Mesenteric fat pad (tissue), 1 donor: ENCODE measurements at regions not wholly inside any gene's neighbourhood (a gene's known extent, or its start where the extent isn't known, plus 50 kb on each side); places are given as distances from the start of the nearest gene placed in this dataset.

Source experiments
- DNase-seq: peaks from one replicate; pipeline ENCODE4 v3.0.0-alpha.2; 2020; ENCODE audit warnings: low spot score
- donor health status: DM: yes; HTN: yes; CAD: no.

GRCh38 chr5:135126688-135127438, 92.8 kb upstream of the PITX1 start:
- DNase-seq = no peak

GRCh38 chr5:135124724-135125123, 90.7 kb upstream of the PITX1 start:
- no peak for DNase-seq

- no peak for DNase-seq
These were observed 90.1 kb upstream of the PITX1 start for GRCh38 chr5:135124128-135124527.

- no peak for DNase-seq
These were observed 88.8 kb upstream of the PITX1 start for GRCh38 chr5:135122797-135123196.

GRCh38 chr5:135120951-135121350, 86.9 kb upstream of the PITX1 start:
- DNase-seq = no peak

GRCh38 chr5:135119481-135119880, 85.5 kb upstream of the PITX1 start:
- DNase-seq = no peak

- no peak for DNase-seq
These were observed 83.6 kb upstream of the PITX1 start for GRCh38 chr5:135117590-135117989.

GRCh38 chr5:135116160-135116561, 82.1 kb upstream of the PITX1 start:
- DNase-seq = no peak

- no peak for DNase-seq
These were observed 81.6 kb upstream of the PITX1 start for GRCh38 chr5:135115591-135115990.

- no peak for DNase-seq
These were observed 80.7 kb upstream of the PITX1 start for GRCh38 chr5:135114759-135115158.

GRCh38 chr5:135112008-135112725, 78.1 kb upstream of the PITX1 start:
- no peak for DNase-seq

GRCh38 chr5:135110785-135111596, 77.0 kb upstream of the PITX1 start:
- no peak for DNase-seq

- DNase-seq = no peak
These were observed 75.0 kb upstream of the PITX1 start for GRCh38 chr5:135108992-135109391.

GRCh38 chr5:135108569-135108968, 74.5 kb upstream of the PITX1 start:
- no peak for DNase-seq

- no peak for DNase-seq
These were observed 74.0 kb upstream of the PITX1 start for GRCh38 chr5:135107986-135108385.

- no peak for DNase-seq
These were observed 72.8 kb upstream of the PITX1 start for GRCh38 chr5:135106610-135107471.

- DNase-seq = no peak
These were observed 72.1 kb upstream of the PITX1 start for GRCh38 chr5:135106136-135106535.

GRCh38 chr5:135105105-135105484, 71.1 kb upstream of the PITX1 start:
- no peak for DNase-seq

- DNase-seq = no peak
These were observed 69.5 kb upstream of the PITX1 start for GRCh38 chr5:135103575-135103853.

- DNase-seq = no peak
These were observed 68.9 kb upstream of the PITX1 start for GRCh38 chr5:135102716-135103574.
